ENCODE measurements at regions not wholly inside any gene's neighbourhood (a gene's known extent, or its start where the extent isn't known, plus 50 kb on each side); places are given as distances from the start of the nearest gene placed in this dataset.

DNA sequence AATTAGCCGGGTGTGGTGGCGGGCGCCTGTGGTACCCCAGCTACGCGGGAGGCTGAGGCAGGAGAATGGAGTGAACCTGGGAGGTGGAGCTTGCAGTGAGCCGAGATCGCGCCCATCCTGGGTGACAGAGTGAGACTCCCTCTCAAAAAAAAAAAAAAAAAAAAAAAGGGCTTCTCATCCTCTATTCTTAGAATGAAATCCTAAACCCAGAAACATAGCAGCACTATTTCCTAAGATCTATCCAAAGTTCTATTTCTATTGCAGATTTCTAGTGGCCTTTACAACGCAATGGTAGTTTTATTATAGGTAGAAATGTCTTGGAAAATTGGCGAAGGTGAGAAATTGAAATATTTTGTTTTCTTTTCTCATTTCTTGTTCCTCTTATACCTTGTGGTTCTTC, 501.0 kb upstream of the SETBP1 start:
- peaks cover 6% of the 10 kb centered on the region for H3K27me3 Mint-ChIP-seq
- no peak overlapping the region for H3K27ac Mint-ChIP-seq
- H3K36me3 Mint-ChIP-seq = no peaks in the 10 kb centered on the region
- H3K4me3 Mint-ChIP-seq = no peak overlapping the region
- H3K4me1 Mint-ChIP-seq = no peaks in the 10 kb centered on the region
- H3K9me3 Mint-ChIP-seq = no peaks in the 10 kb centered on the region

DNA sequence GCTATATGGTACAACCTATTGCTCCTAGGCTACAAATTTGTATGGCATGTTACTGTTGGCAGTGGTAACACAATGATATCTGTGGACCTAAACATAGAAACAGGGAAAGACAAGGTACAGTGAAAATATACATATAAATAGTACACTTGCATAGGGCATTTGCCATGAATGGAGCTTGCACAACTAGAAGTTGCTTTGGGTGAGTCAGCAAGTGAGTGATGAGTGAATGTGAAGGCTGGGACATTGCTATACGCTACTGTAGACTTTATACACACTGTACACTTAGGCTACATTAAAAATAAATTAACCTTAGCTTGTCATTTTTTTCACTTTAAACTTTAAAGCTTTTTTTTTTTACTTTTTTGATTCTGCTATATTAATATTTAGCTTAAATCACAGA, 500.0 kb upstream of the SETBP1 start:
- Mint-ChIP-seq H3K36me3 (no peaks in the 10 kb centered on the region), H3K27me3 (peaks cover 6% of the 10 kb centered on the region), H3K9me3 (no peaks in the 10 kb centered on the region)

DNA sequence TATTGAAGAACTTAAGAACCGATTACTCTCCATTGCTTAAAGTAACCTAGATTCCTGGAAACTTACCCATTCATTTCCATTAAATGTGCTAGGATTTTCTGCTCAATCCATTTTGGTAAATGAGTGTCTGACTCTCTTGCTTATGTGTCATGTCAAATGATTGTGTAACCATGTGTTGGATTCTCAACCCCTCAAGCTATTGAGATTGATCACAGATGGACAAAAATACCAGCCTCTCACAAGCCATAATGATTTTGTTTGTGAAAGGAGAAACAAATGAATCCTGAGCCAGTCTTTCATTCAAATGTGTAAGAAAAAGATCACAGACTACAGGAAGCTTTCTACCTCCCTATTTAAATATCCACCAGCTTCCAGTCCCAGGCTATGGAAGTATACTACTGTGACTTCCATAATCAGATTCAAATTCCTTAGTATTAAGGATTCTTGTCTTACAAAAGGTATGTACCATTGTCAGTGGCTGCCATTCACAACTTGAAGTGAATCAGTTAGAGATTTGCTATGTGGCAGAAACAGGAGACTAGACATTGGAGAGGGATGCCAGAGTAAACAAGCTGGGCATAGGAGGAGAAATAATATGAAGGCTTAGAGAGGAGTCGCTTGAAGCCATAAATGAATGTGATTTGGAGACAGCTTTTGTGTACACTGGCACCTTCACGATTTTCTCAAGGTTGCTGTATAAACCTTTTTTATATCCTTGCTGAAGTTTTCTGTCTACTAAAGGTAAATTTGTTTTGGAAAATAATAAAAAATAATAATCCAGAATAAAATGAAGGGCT, 498.5 kb upstream of the SETBP1 start:
- peaks cover 6% of the 10 kb centered on the region for H3K27me3 Mint-ChIP-seq
- no peaks in the 10 kb centered on the region for H3K36me3 Mint-ChIP-seq
- H3K27ac Mint-ChIP-seq = no peak overlapping the region
- no peaks in the 10 kb centered on the region for H3K9me3 Mint-ChIP-seq
- H3K4me1 Mint-ChIP-seq = no peaks in the 10 kb centered on the region
- no peak overlapping the region for H3K4me3 Mint-ChIP-seq

More for the DNA sequence above, 500.0 kb upstream of the SETBP1 start:
- no peaks in the 10 kb centered on the region for H3K4me1 Mint-ChIP-seq
- no peak overlapping the region for H3K27ac Mint-ChIP-seq
- H3K4me3 Mint-ChIP-seq = no peak overlapping the region

DNA sequence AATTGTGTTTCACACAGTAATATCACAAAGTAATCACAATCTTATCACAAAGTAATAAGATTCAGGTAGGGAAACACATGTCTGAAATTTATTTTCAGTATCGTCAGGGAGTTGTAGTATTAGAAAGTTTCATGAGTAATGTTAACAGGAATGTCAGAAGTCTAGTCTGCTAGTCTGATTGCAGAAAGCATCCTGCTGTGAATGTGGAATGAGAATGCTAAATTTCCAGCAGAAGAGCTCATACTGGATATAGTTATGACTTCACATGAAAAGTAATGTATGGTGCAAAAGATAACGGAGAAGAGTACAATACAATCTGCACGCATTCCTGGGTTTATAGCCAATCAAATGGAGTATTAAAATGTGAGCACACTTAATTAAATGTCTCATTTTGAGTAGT, 494.7 kb upstream of the SETBP1 start:
- Mint-ChIP-seq H3K4me1 (no peaks in the 10 kb centered on the region), H3K36me3 (no peaks in the 10 kb centered on the region), H3K4me3 (no peak overlapping the region), H3K9me3 (no peaks in the 10 kb centered on the region), H3K27me3 (peaks cover 4% of the 10 kb centered on the region), H3K27ac (no peak overlapping the region)

DNA sequence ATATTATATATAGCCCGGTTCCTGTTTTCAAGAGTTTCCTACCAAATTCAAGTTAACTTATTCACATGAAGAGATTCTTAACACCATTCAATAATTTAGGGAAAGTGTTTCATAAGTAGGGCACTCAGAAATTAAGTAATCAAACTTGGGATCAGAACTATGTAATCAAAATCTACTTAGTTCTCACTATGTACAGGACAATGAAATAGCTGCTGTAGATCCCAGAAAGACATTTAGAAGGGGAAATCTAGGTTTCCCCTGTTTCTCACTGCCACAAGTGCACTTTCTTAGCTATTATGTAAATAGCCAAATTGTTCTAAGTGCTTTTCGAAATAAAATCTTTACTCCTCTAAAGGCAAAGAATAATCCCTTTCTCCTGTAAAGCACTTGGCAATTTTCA, 493.6 kb upstream of the SETBP1 start:
- Mint-ChIP-seq H3K9me3 (no peaks in the 10 kb centered on the region), H3K4me1 (no peaks in the 10 kb centered on the region), H3K27ac (no peak overlapping the region), H3K36me3 (no peaks in the 10 kb centered on the region), H3K4me3 (no peak overlapping the region), H3K27me3 (peaks cover 4% of the 10 kb centered on the region)

DNA sequence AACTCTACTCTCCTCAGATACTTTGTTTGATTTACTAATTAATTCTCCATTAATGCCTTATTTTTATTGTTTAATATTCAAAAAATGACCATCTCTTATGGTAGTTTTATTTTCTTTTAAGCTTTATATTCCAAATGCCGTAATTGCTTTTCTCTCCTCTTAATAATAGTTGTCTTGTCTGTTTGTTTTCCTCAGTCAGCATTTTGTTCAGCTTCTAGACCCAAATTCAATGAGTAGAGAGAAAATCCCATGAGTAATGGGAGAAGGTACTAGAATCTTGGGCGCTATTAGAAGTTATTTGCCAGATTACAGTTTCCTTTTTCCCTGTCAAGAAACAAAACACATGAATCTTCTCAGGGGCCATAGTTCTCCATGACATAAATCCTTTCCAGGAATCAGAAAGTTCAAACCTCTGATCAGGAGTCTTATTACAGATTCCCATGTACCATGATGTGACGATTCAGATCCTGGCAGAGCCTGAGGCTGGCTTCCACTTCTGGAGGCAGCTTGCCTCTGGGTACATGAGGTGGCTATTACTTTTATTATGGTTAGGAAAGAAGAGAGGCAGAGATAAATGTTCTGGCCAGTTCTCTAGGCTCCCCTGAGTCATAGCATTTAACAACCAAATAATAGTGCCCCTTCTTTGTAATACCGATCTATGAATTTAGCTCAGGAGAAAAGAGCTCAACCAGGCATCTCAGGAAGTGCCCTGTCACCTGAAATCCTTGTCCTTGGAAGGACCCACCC, 485.1 kb upstream of the SETBP1 start:
- Mint-ChIP-seq H3K4me3 (no peak overlapping the region), H3K27ac (no peak overlapping the region), H3K36me3 (no peaks in the 10 kb centered on the region), H3K27me3 (peaks cover 11% of the 10 kb centered on the region), H3K4me1 (no peaks in the 10 kb centered on the region), H3K9me3 (peaks cover 0 to 2% (median 0%) of the 10 kb centered on the region in 3 donors)

DNA sequence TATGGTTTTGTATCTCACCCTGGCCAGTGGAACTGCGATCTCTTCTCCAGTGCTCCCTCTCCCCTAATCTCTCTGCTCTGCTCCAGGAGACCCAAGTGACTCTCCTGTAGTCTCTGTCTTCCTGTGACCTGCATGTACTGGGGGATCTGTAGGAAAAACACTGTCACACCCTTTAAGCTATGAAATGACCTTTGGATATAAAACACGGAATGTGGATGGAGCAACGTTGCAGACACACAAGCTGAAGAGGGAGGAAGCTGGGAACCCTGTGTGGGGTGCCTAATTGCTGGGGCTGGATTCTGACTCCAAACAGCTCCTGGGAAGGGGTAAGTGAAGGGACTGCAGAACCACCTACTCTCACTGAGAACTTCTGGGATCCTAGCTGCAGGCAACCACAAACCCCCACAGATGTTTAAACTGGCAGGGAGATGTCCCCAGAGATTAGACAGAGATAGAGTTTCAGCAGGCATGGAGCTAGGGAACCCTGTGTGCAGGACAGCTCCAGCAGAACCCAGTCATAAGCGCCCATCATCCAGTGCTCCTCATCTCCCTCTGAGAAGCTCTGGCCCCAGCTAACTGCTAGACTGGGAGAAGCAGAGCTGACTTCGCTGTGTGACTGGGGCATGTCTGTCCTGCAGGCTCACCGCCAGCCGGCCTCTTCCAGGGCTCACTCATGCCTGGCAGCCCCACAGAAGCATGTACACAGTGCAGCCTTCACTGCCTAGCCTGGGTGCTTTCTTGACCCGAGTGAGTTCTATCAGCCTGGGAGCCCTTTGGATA, 482.7 kb upstream of the SETBP1 start:
- Mint-ChIP-seq H3K36me3 (no peaks in the 10 kb centered on the region), H3K9me3 (peaks cover 0 to 2% (median under 1%) of the 10 kb centered on the region in 3 donors), H3K4me1 (no peaks in the 10 kb centered on the region), H3K27ac (peak overlapping the region in 1 of 3 donors; percentile 9), H3K4me3 (no peak overlapping the region), H3K27me3 (peaks cover 11% of the 10 kb centered on the region)

DNA sequence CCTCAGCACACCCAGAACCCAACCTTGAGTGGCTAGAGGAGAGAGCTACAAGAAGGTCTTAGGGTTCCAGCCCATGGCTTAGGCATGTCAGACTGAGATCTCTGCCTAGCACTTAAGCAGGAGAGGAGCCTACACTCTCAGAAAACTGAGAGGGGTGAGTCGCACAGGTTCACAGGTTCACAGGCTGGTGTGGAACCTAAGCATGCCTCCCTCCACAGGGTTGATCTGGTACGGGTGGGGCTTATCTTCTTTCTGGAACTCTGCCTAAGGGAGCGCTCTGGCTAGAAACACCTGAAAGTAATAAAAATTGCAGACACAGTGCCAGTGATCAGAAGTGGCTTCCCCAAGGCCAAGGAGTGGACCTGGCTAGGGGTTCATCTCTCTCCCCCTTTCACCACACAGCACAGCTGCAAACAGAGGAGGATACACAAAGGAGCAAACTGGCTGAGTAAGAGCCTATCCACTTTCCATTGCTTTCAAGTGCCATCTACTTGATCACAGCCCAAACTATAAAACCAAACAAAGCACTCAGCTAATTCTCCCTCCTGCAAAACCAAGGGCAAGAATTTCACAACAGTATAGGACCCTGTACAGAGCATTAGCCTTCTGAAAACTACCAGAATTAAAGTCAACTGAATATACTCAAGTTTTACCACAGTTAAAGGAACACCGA, 481.9 kb upstream of the SETBP1 start:
- H3K4me3 Mint-ChIP-seq = no peak overlapping the region
- peaks cover 11% of the 10 kb centered on the region for H3K27me3 Mint-ChIP-seq
- H3K4me1 Mint-ChIP-seq = no peaks in the 10 kb centered on the region
- H3K9me3 Mint-ChIP-seq = peaks cover 0 to 3% (median 2%) of the 10 kb centered on the region in 3 donors
- no peaks in the 10 kb centered on the region for H3K36me3 Mint-ChIP-seq
- H3K27ac Mint-ChIP-seq = no peak overlapping the region

DNA sequence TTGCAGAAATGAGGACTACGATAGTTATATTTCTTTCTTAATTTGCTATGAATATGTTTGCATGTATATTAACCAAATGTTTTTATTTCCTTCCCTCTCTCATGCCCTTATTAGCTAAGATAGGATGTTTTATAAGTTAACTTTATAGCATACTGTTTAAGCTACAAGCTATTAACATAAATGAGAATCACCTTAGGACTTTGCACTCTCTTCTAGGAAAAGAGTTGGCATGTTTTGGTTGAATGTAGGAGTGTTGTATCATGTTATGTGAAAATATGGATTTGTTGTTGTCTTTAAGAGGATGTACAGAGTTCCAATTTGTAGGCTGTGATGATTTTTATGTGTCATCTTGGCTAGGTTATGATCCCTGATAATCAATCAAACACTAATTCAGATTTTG, 467.4 kb upstream of the SETBP1 start:
- Mint-ChIP-seq H3K4me1 (no peaks in the 10 kb centered on the region), H3K27ac (no peak overlapping the region), H3K36me3 (no peaks in the 10 kb centered on the region), H3K9me3 (peaks cover 0 to 2% (median 0%) of the 10 kb centered on the region in 3 donors), H3K4me3 (no peak overlapping the region), H3K27me3 (peaks cover 1% of the 10 kb centered on the region)

DNA sequence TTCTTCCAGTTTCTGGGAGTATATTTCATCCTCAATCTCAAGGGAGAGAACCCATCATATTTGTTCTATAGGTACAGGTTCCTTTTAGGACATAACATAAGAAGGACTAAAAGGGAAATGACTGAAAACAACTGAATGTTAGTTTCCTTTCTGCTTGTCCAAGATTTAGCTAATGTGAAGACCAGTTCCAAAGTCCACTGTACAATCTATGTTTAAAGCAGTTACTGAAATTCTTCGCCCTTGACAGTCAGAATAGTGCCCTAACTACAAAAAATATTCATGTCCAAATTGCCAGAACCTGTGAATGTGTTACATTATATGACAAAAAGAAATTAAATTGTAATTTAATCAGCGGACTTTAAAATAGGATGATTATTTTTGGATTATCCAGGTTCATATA, 466.3 kb upstream of the SETBP1 start:
- no peak overlapping the region for H3K27ac Mint-ChIP-seq
- peaks cover 1% of the 10 kb centered on the region for H3K27me3 Mint-ChIP-seq

DNA sequence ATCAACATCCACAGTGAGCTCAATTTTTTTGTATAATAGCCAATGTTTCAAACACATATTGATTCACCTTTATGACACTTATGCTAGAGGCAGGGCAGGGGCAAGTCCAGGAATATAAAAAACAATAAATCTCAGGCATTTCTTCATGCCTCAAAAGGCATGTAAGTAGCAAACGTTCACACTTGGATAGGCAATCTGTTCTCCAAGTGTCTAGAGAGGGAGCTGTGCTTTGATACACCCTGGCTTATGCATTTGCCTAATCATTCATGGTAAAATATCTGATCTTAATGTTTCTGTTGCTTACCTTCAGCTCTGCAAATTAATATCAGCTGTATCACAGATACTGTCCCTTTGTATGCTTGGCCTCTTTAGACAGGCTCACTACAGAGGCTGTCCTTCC, 464.5 kb upstream of the SETBP1 start:
- Mint-ChIP-seq H3K9me3 (peaks cover 0 to 2% (median 0%) of the 10 kb centered on the region in 3 donors), H3K27ac (no peak overlapping the region), H3K4me3 (no peak overlapping the region), H3K27me3 (peaks cover 1% of the 10 kb centered on the region), H3K4me1 (no peaks in the 10 kb centered on the region), H3K36me3 (no peaks in the 10 kb centered on the region)

More for the DNA sequence above, 466.3 kb upstream of the SETBP1 start:
- Mint-ChIP-seq H3K4me3 (no peak overlapping the region), H3K36me3 (no peaks in the 10 kb centered on the region), H3K4me1 (no peaks in the 10 kb centered on the region), H3K9me3 (peaks cover 0 to 2% (median 0%) of the 10 kb centered on the region in 3 donors)

DNA sequence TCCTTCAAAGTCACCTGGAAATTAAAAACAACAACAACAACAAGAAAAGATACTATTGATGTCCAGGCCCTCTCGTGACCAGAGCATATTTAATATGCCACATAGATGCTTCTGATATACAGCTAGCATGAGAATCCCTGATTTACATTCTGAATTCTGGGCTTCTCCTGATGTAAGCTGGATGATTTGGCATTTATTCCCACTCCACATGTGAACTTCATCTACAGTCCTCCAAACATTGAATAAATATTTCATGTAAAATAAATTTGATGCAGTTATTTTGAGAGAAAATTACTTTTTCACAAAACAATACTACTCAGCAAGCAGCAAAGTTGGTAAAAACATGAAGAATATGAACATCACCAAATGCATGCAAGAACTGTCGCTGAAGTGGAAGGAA, 453.2 kb upstream of the SETBP1 start:
- no peak overlapping the region for H3K27ac Mint-ChIP-seq
- H3K4me1 Mint-ChIP-seq = no peaks in the 10 kb centered on the region
- peaks cover 6% of the 10 kb centered on the region for H3K27me3 Mint-ChIP-seq
- H3K36me3 Mint-ChIP-seq = peaks cover 2% of the 10 kb centered on the region
- H3K4me3 Mint-ChIP-seq = no peak overlapping the region
- H3K9me3 Mint-ChIP-seq = peaks cover 0 to 3% (median 0%) of the 10 kb centered on the region in 3 donors

DNA sequence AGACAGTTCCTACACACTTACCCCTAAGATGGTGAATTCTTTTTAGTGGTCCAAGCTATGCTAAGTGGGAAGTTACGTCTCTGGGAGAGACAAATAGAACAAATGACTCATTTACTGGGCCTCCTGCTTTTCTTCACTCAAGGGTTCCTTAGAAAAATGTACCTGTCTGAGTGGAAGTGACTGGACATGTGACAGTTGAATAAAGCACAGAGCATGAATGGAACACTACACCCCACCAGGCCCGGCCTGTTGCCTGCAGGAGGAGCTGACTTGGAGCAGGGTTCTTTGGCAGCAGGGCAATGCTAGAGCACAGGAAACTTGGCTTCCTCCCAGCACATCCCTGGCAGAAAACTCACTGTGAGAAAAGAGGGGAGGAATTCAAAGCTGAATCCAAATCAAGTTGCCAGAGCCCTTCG, 451.0 kb upstream of the SETBP1 start:
- Mint-ChIP-seq H3K4me3 (no peak overlapping the region), H3K27ac (no peak overlapping the region), H3K36me3 (peaks cover 2% of the 10 kb centered on the region), H3K9me3 (no peaks in the 10 kb centered on the region), H3K4me1 (no peaks in the 10 kb centered on the region), H3K27me3 (peaks cover 1% of the 10 kb centered on the region)

DNA sequence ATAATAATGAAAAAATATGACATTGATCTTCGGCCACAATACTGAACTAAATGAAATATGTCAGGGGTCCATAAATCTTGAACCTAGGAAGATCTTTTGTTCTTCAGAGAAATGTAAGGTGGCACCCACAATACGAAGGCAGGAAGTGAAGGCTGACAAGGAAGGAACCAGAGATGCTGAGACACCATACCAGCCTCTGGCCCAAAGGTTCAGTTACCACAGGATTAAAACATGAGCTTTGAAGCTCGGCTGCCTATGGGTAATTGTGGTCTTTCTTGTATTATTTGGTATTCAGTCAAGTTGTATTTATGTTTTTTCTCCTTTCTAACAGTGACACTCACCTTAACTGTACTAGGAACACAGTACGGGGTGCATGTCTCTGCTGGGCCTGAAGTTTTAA, 448.8 kb upstream of the SETBP1 start:
- no peak overlapping the region for H3K27ac Mint-ChIP-seq
- H3K36me3 Mint-ChIP-seq = no peaks in the 10 kb centered on the region
- H3K27me3 Mint-ChIP-seq = peaks cover 1% of the 10 kb centered on the region
- H3K4me3 Mint-ChIP-seq = no peak overlapping the region
- peaks cover 0 to 3% (median 0%) of the 10 kb centered on the region in 3 donors for H3K9me3 Mint-ChIP-seq
- no peaks in the 10 kb centered on the region for H3K4me1 Mint-ChIP-seq

DNA sequence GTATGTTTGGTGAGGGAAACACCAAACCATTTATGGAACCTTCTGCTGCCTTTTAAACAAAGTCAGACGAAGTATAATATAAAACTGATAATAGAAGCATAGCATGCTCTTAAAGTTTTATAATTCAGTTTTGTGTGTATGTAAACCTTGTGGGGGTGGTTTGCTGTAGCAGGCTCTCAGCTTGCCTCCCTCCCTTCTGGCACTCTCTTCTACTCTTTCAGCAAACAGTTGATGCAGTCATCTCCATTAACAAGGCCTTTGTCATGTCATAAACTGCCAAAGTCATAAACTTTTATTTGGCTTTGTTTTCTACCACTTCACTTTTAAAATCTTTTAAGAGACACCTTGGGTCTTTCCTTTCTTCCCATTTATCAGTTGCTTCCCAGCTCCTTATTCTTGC, 448.2 kb upstream of the SETBP1 start:
- H3K4me3 Mint-ChIP-seq = no peak overlapping the region

More for the DNA sequence above, 448.2 kb upstream of the SETBP1 start:
- Mint-ChIP-seq H3K9me3 (peaks cover 0 to 3% (median 0%) of the 10 kb centered on the region in 3 donors), H3K36me3 (no peaks in the 10 kb centered on the region), H3K27ac (no peak overlapping the region), H3K27me3 (peaks cover 1% of the 10 kb centered on the region), H3K4me1 (no peaks in the 10 kb centered on the region)
